WTC11 (cell line): ENCODE measurements at regions not wholly inside any gene's neighbourhood (a gene's known extent, or its start where the extent isn't known, plus 50 kb on each side); places are given as distances from the start of the nearest gene placed in this dataset.
A peak's percentile ranks its signal among the peaks of the same experiment; 100 is the strongest.

Source experiments
- ATAC-seq: fragments of 200-7000 bp; cut with Tn5 transposase; 2 replicates; pipeline ENCODE4 v1.10.0; 2021; ENCODE audit warnings: mild to moderate bottlenecking, moderate library complexity
- CTCF ChIA-PET: fragments of 300-600 bp; sonication (Branson Sonifier 250); formaldehyde crosslinking; loops from one replicate; lab custom pipeline; 2021; ENCODE audit warnings: antibody characterized with exemption; lab: Charles Lee
- POLR2A ChIA-PET: fragments of 350-600 bp; sonication (Branson Sonifier 250); formaldehyde crosslinking; loops from one replicate; lab custom pipeline; 2021; ENCODE audit warnings: antibody characterized with exemption; lab: Charles Lee
- DNase-seq: peaks from one replicate; pipeline ENCODE4 v3.0.0; 2021; ENCODE audit warnings: low spot score
- H3K27ac Mint-ChIP-seq: 2 replicates; pipeline ENCODE4 v1.8.0; 2021; ENCODE audit warnings: mixed read lengths
- H3K27me3 Mint-ChIP-seq: 2 replicates; pipeline ENCODE4 v1.8.0; 2021; ENCODE audit warnings: low read depth, mild to moderate bottlenecking, moderate library complexity, mixed read lengths
- H3K36me3 Mint-ChIP-seq: 2 replicates; pipeline ENCODE4 v1.8.0; 2021; ENCODE audit warnings: mixed read lengths
- H3K4me1 Mint-ChIP-seq: 2 replicates; pipeline ENCODE4 v1.8.0; 2022; ENCODE audit warnings: mixed read lengths
- H3K4me3 Mint-ChIP-seq: 2 replicates; pipeline ENCODE4 v1.8.0; 2021; ENCODE audit warnings: mild to moderate bottlenecking, moderate library complexity, mixed read lengths
- H3K9me3 Mint-ChIP-seq: 2 replicates; pipeline ENCODE4 v1.8.0; 2021; ENCODE audit warnings: mixed read lengths
- ELF4 ChIP-seq: sonication (generic); formaldehyde crosslinking; IDR thresholded peaks from 2 replicates; pipeline ENCODE4 v1.8.1; 2022; ENCODE audit warnings: low read depth, mild to moderate bottlenecking, moderate library complexity, missing genetic modification reagents
- ETV6 ChIP-seq: sonication (generic); formaldehyde crosslinking; IDR thresholded peaks from 2 replicates; pipeline ENCODE4 v1.8.1; 2022; ENCODE audit warnings: mild to moderate bottlenecking, missing genetic modification reagents
- FOXK1 ChIP-seq: sonication (generic); formaldehyde crosslinking; IDR thresholded peaks from 2 replicates; pipeline ENCODE4 v1.8.0; 2022; ENCODE audit warnings: mild to moderate bottlenecking, moderate library complexity, missing genetic modification reagents
- FOXP1 ChIP-seq: sonication (generic); formaldehyde crosslinking; IDR thresholded peaks from 2 replicates; pipeline ENCODE4 v1.8.0; 2022; ENCODE audit warnings: missing genetic modification reagents, mild to moderate bottlenecking, moderate library complexity, borderline replicate concordance
- HMGA2 ChIP-seq: fragments of 250-450 bp; sonication (Bioruptor Pico); IDR thresholded peaks from 2 replicates; pipeline ENCODE4 v1.4.0; 2021; ENCODE audit warnings: mild to moderate bottlenecking, moderate library complexity
- JUN ChIP-seq: sonication (generic); formaldehyde crosslinking; IDR thresholded peaks from 2 replicates; pipeline ENCODE4 v1.8.0; 2023; ENCODE audit warnings: mild to moderate bottlenecking, missing genetic modification reagents
- MYBL2 ChIP-seq: sonication (generic); formaldehyde crosslinking; IDR thresholded peaks from 2 replicates; pipeline ENCODE4 v1.8.1; 2023; ENCODE audit warnings: mild to moderate bottlenecking, moderate library complexity, missing genetic modification reagents
- NR1H2 ChIP-seq: sonication (generic); formaldehyde crosslinking; IDR thresholded peaks from 2 replicates; pipeline ENCODE4 v1.9.0; 2021; ENCODE audit warnings: mild to moderate bottlenecking, moderate library complexity, missing genetic modification reagents
- NR3C1 ChIP-seq: sonication (generic); formaldehyde crosslinking; conservative IDR thresholded peaks from 2 replicates; pipeline ENCODE4 v1.8.1; 2023; ENCODE audit warnings: low read depth, mild to moderate bottlenecking, missing genetic modification reagents
- PRDM15 ChIP-seq: sonication (generic); formaldehyde crosslinking; IDR thresholded peaks from 2 replicates; pipeline ENCODE4 v1.8.0; 2022; ENCODE audit warnings: missing genetic modification reagents
- SMAD4 ChIP-seq: sonication (generic); formaldehyde crosslinking; IDR thresholded peaks from 2 replicates; pipeline ENCODE4 v1.8.0; 2022; ENCODE audit warnings: mild to moderate bottlenecking, missing genetic modification reagents
- TEAD4 ChIP-seq: sonication (generic); formaldehyde crosslinking; IDR thresholded peaks from 2 replicates; pipeline ENCODE4 v1.8.0; 2022; ENCODE audit warnings: mild to moderate bottlenecking, missing genetic modification reagents
- TP53 ChIP-seq: sonication (generic); formaldehyde crosslinking; IDR thresholded peaks from 2 replicates; pipeline ENCODE4 v1.8.1; 2023; ENCODE audit warnings: mild to moderate bottlenecking, missing genetic modification reagents
- ZNF121 ChIP-seq: sonication (generic); formaldehyde crosslinking; IDR thresholded peaks from 2 replicates; pipeline ENCODE4 v1.8.0; 2023; ENCODE audit warnings: missing genetic modification reagents
- ZNF138 ChIP-seq: sonication (generic); formaldehyde crosslinking; conservative IDR thresholded peaks from 2 replicates; pipeline ENCODE4 v1.8.1; 2022; ENCODE audit warnings: mild to moderate bottlenecking, moderate library complexity, missing genetic modification reagents
- ZNF232 ChIP-seq: sonication (generic); formaldehyde crosslinking; IDR thresholded peaks from 2 replicates; pipeline ENCODE4 v1.8.0; 2022; ENCODE audit warnings: mild to moderate bottlenecking, missing genetic modification reagents
- ZNF416 ChIP-seq: fragments of 250-450 bp; sonication (Bioruptor Pico); IDR thresholded peaks from 2 replicates; pipeline ENCODE4 v1.9.0; 2021; ENCODE audit warnings: mild to moderate bottlenecking, inconsistent platforms
- ZNF423 ChIP-seq: fragments of 250-450 bp; sonication (Bioruptor Pico); IDR thresholded peaks from 2 replicates; pipeline ENCODE4 v2.1.2; 2022; ENCODE audit warnings: mild to moderate bottlenecking, moderate library complexity
- ZNF532 ChIP-seq: fragments of 250-450 bp; sonication (Bioruptor Pico); IDR thresholded peaks from 2 replicates; pipeline ENCODE4 v1.9.0; 2021; ENCODE audit warnings: mild to moderate bottlenecking, borderline replicate concordance
- TF ChIP-seq, protein P1 (sequence below): sonication (generic); formaldehyde crosslinking; IDR thresholded peaks from 2 replicates; pipeline ENCODE4 v1.8.0; 2022; ENCODE audit warnings: mild to moderate bottlenecking, missing genetic modification reagents
- TF ChIP-seq, protein P2 (sequence below): fragments of 250-450 bp; sonication (Bioruptor Pico); IDR thresholded peaks from 2 replicates; pipeline ENCODE4 v1.9.0; 2021; ENCODE audit warnings: moderate library complexity, mild to moderate bottlenecking, inconsistent platforms, borderline replicate concordance
- TF ChIP-seq, protein P3 (sequence below): sonication (generic); formaldehyde crosslinking; conservative IDR thresholded peaks from 2 replicates; pipeline ENCODE4 v1.8.1; 2023; ENCODE audit warnings: mild to moderate bottlenecking, low read depth, missing genetic modification reagents, moderate library complexity

DNA sequence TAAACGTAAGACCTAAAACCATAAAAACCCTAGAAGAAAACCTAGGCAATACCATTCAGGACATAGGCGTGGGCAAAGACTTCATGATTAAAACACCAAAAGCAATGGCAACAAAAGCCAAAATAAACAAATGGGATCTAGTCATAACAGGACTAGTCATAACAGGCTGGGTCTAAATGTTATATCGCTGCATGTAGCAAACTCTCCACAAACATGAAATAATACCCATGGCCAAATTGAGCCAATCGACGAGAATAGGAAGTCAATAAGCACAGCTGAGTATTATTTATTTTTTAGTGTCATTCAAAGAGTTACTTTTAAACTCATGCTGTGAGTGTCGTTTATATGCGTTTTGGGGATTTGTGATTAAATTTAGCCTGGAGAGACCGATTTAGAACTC is 225.1 kb downstream of the TFEC start:
- no peak overlapping the region for H3K4me3 Mint-ChIP-seq

DNA sequence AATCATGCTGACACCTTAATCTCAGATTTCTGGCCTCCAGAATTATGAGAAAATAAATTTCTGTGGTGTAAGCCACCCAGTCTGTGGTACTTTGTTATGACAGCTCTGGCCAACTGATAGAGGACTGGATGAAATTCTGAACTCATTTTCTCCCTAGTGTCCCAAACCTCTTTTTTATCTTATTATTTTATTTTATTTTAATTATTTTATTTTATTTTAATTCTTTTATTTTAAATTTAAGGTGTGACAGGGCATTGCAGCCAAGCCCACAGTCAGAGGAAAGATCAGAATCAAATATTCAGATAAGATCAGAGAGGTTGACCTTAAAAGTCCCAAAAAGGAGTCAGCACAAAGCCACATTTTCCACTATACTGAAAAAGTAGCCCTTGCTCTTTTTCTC is 228.1 kb downstream of the TFEC start:
- CTCF ChIA-PET = interaction anchor here (0.9 kb wide), 1 partner anchor 122 kb away, joined by 4 read pairs; no protein-coding TSS in a partner anchor
- no peaks in the 10 kb centered on the region; the same call in 1 of the 2 replicates for H3K27me3 Mint-ChIP-seq
- H3K4me1 Mint-ChIP-seq = peaks cover 21% of the 10 kb centered on the region
- ATAC-seq = no peak
- H3K27ac Mint-ChIP-seq = no peak overlapping the region
- no peak for DNase-seq
- no peak overlapping the region for H3K4me3 Mint-ChIP-seq
- H3K9me3 Mint-ChIP-seq = no peaks in the 10 kb centered on the region
- TF ChIP-seq, protein P1, sequence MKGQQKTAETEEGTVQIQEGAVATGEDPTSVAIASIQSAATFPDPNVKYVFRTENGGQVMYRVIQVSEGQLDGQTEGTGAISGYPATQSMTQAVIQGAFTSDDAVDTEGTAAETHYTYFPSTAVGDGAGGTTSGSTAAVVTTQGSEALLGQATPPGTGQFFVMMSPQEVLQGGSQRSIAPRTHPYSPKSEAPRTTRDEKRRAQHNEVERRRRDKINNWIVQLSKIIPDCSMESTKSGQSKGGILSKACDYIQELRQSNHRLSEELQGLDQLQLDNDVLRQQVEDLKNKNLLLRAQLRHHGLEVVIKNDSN (CRISPR knock-in tag) = no peak
- peak; percentile 98 for TF ChIP-seq HMGA2 (CRISPR knock-in tag)
- H3K36me3 Mint-ChIP-seq = no peaks in the 10 kb centered on the region
- POLR2A ChIA-PET = no interaction called here

More for the DNA sequence above, 225.1 kb downstream of the TFEC start:
- Mint-ChIP-seq H3K36me3 (no peaks in the 10 kb centered on the region), H3K9me3 (no peaks in the 10 kb centered on the region), H3K27ac (no peak overlapping the region; the same call in 1 of the 2 replicates), H3K4me1 (peaks cover 21% of the 10 kb centered on the region), H3K27me3 (no peaks in the 10 kb centered on the region; the same call in 1 of the 2 replicates)
- ATAC-seq = no peak
- ChIA-PET CTCF (no interaction called here), POLR2A (no interaction called here)
- TF ChIP-seq, protein P2, sequence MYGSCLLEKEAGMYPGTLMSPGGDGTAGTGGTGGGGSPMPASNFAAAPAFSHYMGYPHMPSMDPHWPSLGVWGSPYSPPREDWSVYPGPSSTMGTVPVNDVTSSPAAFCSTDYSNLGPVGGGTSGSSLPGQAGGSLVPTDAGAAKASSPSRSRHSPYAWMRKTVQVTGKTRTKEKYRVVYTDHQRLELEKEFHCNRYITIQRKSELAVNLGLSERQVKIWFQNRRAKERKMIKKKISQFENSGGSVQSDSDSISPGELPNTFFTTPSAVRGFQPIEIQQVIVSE (CRISPR knock-in tag) = no peak
- TF ChIP-seq ZNF416 (CRISPR knock-in tag) (no peak), ZNF232 (no peak)
- no peak for DNase-seq

DNA sequence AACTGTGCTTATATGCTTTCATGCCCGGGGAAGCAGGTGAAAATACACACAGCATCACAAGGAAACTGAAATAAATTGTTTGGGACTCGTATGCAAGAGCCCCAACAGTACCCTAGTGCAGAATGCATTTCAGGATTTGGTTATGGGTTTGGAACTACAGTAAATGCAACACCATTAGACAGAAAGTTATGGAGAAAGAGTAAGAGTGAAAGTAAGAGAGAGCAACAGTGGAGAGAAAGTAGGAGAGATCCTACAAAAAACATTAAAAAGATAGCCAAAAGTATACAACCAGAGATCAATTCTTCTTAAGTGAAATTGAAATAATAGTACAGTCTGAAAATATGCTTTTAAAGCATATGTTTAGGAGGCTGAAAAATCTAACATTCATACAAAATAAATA is 231.1 kb downstream of the TFEC start:
- ATAC-seq (no peak), DNase-seq (no peak)
- ChIA-PET CTCF (no interaction called here), POLR2A (no interaction called here)
- Mint-ChIP-seq H3K27ac (no peak overlapping the region), H3K4me3 (no peak overlapping the region), H3K9me3 (no peaks in the 10 kb centered on the region), H3K36me3 (no peaks in the 10 kb centered on the region), H3K27me3 (no peaks in the 10 kb centered on the region; the same call in 1 of the 2 replicates), H3K4me1 (peaks cover 24% of the 10 kb centered on the region)
- TF ChIP-seq ELF4 (CRISPR knock-in tag) (no peak), FOXK1 (CRISPR knock-in tag) (no peak), PRDM15 (CRISPR knock-in tag) (no peak), FOXP1 (CRISPR knock-in tag) (no peak), ETV6 (no peak), SMAD4 (CRISPR knock-in tag) (no peak), ZNF532 (CRISPR knock-in tag) (no peak), TEAD4 (CRISPR knock-in tag) (no peak), ZNF121 (CRISPR knock-in tag) (no peak), TP53 (CRISPR knock-in tag) (no peak), NR1H2 (no peak), MYBL2 (CRISPR knock-in tag) (no peak), ZNF138 (CRISPR knock-in tag) (no peak), NR3C1 (no peak), ZNF423 (no peak), JUN (no peak)
- TF ChIP-seq, protein P3, sequence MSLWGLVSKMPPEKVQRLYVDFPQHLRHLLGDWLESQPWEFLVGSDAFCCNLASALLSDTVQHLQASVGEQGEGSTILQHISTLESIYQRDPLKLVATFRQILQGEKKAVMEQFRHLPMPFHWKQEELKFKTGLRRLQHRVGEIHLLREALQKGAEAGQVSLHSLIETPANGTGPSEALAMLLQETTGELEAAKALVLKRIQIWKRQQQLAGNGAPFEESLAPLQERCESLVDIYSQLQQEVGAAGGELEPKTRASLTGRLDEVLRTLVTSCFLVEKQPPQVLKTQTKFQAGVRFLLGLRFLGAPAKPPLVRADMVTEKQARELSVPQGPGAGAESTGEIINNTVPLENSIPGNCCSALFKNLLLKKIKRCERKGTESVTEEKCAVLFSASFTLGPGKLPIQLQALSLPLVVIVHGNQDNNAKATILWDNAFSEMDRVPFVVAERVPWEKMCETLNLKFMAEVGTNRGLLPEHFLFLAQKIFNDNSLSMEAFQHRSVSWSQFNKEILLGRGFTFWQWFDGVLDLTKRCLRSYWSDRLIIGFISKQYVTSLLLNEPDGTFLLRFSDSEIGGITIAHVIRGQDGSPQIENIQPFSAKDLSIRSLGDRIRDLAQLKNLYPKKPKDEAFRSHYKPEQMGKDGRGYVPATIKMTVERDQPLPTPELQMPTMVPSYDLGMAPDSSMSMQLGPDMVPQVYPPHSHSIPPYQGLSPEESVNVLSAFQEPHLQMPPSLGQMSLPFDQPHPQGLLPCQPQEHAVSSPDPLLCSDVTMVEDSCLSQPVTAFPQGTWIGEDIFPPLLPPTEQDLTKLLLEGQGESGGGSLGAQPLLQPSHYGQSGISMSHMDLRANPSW (CRISPR knock-in tag) = no peak
